Endothelial cell of umbilical vein (primary cell): ENCODE measurements at regions not wholly inside any gene's neighbourhood (a gene's known extent, or its start where the extent isn't known, plus 50 kb on each side); places are given as distances from the start of the nearest gene placed in this dataset.

Experiments
- BruUV-seq: library from RNA; stranded (reverse); fragments of 400-500 nt; replicated peaks from 2 replicates; lab custom pipeline; 2021; lab: Mats Ljungman, UMichigan
- CTCF ChIA-PET: fragments of 300-600, 350-600 bp; sonication (Branson Sonifier 250); formaldehyde crosslinking; loops from one replicate; lab custom pipeline; 2021; ENCODE audit warnings: antibody characterized with exemption, inconsistent platforms; lab: Charles Lee
- POLR2A ChIA-PET: fragments of 300-600, 350-600 bp; sonication (Branson Sonifier 250); formaldehyde crosslinking; loops from one replicate; lab custom pipeline; 2021; ENCODE audit warnings: antibody characterized with exemption, inconsistent platforms; lab: Charles Lee
- DNase-seq: peaks from one replicate; pipeline ENCODE4 v3.0.0-alpha.2; 2011; ENCODE audit warnings: low read depth, low spot score
- FAIRE-seq: peaks from 2 replicates; lab custom pipeline; 2011; peaks lifted over from hg19 to GRCh38; lab: Jason Lieb, UNC
- H2AFZ ChIP-seq: 2 replicates; pipeline ENCODE4 v1.6.0; 2012; ENCODE audit warnings: low read depth, low read length, control low read depth, inconsistent platforms
- H3K27ac ChIP-seq: 2 replicates; pipeline ENCODE4 v1.5.1; 2011; ENCODE audit warnings: low read depth, mild to moderate bottlenecking, control low read depth, low read length, moderate library complexity; ENCODE audit not compliant: insufficient read depth
- H3K27me3 ChIP-seq, 2 experiments: 2 replicates each; pipeline versions ENCODE4 v1.6.0 to v1.6.1; 2011; ENCODE audit warnings: low read length in 2 of 2, mixed read lengths in 1 of 2; ENCODE audit not compliant: control insufficient read depth in 2 of 2, insufficient read depth in 2 of 2
- H3K36me3 ChIP-seq, 2 experiments: 2 replicates in 1 of 2; 3 replicates in 1 of 2; pipeline ENCODE4 v1.5.1; 2011; ENCODE audit warnings: low read length in 2 of 2, mild to moderate bottlenecking in 1 of 2, moderate library complexity in 1 of 2; ENCODE audit not compliant: control insufficient read depth in 2 of 2, insufficient read depth in 2 of 2; ENCODE audit errors: extremely low read depth in 1 of 2
- H3K4me1 ChIP-seq: 3 replicates; pipeline ENCODE4 v1.5.1; 2011; ENCODE audit warnings: mild to moderate bottlenecking, low read length; ENCODE audit not compliant: control insufficient read depth, insufficient read depth; ENCODE audit errors: extremely low read depth
- H3K4me2 ChIP-seq: 2 replicates; pipeline ENCODE4 v1.6.1; 2011; ENCODE audit warnings: low read length, control low read depth, mixed read lengths; ENCODE audit not compliant: insufficient read depth
- H3K4me3 ChIP-seq, 3 experiments: fragments of 200-600 bp in 1 of 3; sonication (generic), shearing (Covaris generic) in 1 of 3; replicated peaks in 1 of 3; 2 replicates each; pipeline ENCODE4 v1.5.1; 2011 to 2016; ENCODE audit warnings: control low read depth in 3 of 3, low read length in 3 of 3, mild to moderate bottlenecking in 2 of 3, inconsistent platforms in 1 of 3, low read depth in 1 of 3, moderate library complexity in 1 of 3; ENCODE audit not compliant: insufficient read depth in 1 of 3
- H3K79me2 ChIP-seq: 2 replicates; pipeline ENCODE4 v1.6.0; 2012; ENCODE audit warnings: low read length, inconsistent platforms; ENCODE audit not compliant: control insufficient read depth, insufficient read depth
- H3K9ac ChIP-seq: replicated peaks from 2 replicates; pipeline ENCODE3; 2011; ENCODE audit warnings: low read length, control low read depth; ENCODE audit not compliant: insufficient read depth; ENCODE audit errors: extremely low read depth
- H3K9me1 ChIP-seq: replicated peaks from 3 replicates; pipeline ENCODE4 v1.6.0; 2011; ENCODE audit warnings: mild to moderate bottlenecking, low read length; ENCODE audit not compliant: control insufficient read depth, insufficient read depth; ENCODE audit errors: extremely low read depth
- H3K9me3 ChIP-seq: replicated peaks from 2 replicates; pipeline ENCODE4 v1.5.1; 2012; ENCODE audit warnings: low read length, inconsistent platforms; ENCODE audit not compliant: control insufficient read depth, insufficient read depth
- H4K20me1 ChIP-seq: replicated peaks from 2 replicates; pipeline ENCODE3; 2011; ENCODE audit warnings: mild to moderate bottlenecking, low read length; ENCODE audit not compliant: control insufficient read depth, insufficient read depth; ENCODE audit errors: extremely low read depth
- EZH2 ChIP-seq: IDR thresholded peaks from 2 replicates; pipeline ENCODE4 v1.6.1; 2012; ENCODE audit warnings: borderline replicate concordance, low read depth, mild to moderate bottlenecking, moderate library complexity, low read length, inconsistent platforms; ENCODE audit not compliant: severe bottlenecking
- FOS ChIP-seq: IDR thresholded peaks from 2 replicates; pipeline ENCODE4 v1.6.1; 2011; ENCODE audit warnings: mild to moderate bottlenecking, low read length, moderate library complexity, borderline replicate concordance; ENCODE audit not compliant: insufficient read depth
- GATA2 ChIP-seq: IDR thresholded peaks from 2 replicates; pipeline ENCODE4 v1.7.0; 2011; ENCODE audit warnings: low read depth, mild to moderate bottlenecking, moderate library complexity, mixed read lengths, low read length; ENCODE audit not compliant: insufficient read length, insufficient read depth
- JUN ChIP-seq: IDR thresholded peaks from 2 replicates; pipeline ENCODE4 v1.6.1; 2011; ENCODE audit warnings: borderline replicate concordance, low read depth; ENCODE audit not compliant: insufficient read length, insufficient read depth
- MYC ChIP-seq: IDR thresholded peaks from one replicate; pipeline ENCODE4 v1.6.1; 2011; ENCODE audit warnings: mild to moderate bottlenecking, low read depth, low read length
- POLR2A ChIP-seq: IDR thresholded peaks from 2 replicates; pipeline ENCODE4 v1.6.1; 2012; ENCODE audit warnings: low read depth, mild to moderate bottlenecking, control low read depth, low read length
- POLR2AphosphoS5 ChIP-seq: IDR thresholded peaks from 2 replicates; pipeline ENCODE4 v1.6.1; 2012; ENCODE audit warnings: low read depth, mild to moderate bottlenecking, control low read depth, low read length, moderate library complexity; ENCODE audit not compliant: insufficient read depth
- dilution Hi-C: fragments of 300-500 bp; cut with MboI; formaldehyde crosslinking; loops from one replicate; pipeline ENCODE4 v1.15.0; 2019; ENCODE audit warnings: low sequenced_read_pairs; ENCODE audit not compliant: extremely low pct_ligation_motif_present
- intact Hi-C: fragments of 100-400 bp; cut with micrococcal nuclease; formaldehyde crosslinking; loops from one replicate; pipeline ENCODE4 v1.10.0; 2022
- TF ChIP-seq, protein P1 (sequence below), 2 donors: IDR thresholded peaks; 1 replicate in 1 of 2; 2 replicates in 1 of 2; pipeline ENCODE4 v1.5.1; 2011; ENCODE audit warnings: low read length in 2 of 2, mild to moderate bottlenecking in 2 of 2, moderate library complexity in 2 of 2, control low read depth in 1 of 2, inconsistent platforms in 1 of 2, low read depth in 1 of 2; ENCODE audit not compliant: insufficient read depth in 1 of 2; ENCODE audit errors: extremely low read depth in 1 of 2
- TF ChIP-seq, protein P2 (sequence below): IDR thresholded peaks from 2 replicates; pipeline ENCODE4 v1.6.1; 2011; ENCODE audit not compliant: insufficient read depth, insufficient read length

DNA sequence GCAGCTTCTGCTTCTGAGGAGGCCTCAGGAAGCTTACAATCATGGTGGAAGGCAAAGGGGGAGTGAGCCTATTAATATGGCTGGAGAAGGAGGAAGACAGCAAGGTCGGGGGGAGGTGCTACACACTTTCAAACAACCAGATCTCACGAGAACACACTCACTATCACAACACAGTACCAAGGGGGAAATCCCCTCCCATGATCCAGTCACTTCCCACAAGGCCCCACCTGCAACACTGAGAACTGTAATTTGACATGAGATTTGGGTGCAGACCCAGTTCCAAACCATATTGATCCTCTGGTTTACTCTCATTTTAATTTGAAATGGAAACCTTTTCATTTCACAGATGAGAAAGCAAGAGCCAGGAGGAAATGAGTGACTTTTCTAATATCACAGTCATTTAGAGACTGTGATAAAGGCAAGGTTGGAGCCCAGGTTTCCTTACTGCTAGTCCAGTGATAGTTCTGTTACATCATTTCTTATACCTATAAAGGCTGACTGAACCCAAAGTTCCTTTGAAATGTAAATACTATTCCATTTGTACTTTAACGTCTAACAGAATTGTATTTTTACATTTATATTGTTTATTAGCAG lies 105.8 kb upstream of the GAP43 start:
- Histone ChIP-seq H3K4me2 (no peak overlapping the region), H3K9me3 (no peaks in the 10 kb centered on the region), H3K36me3 (no peaks in the 10 kb centered on the region), H3K9ac (no peak overlapping the region), H4K20me1 (no peaks in the 10 kb centered on the region), H3K4me3 (no peak overlapping the region), H3K9me1 (no peaks in the 10 kb centered on the region), H2AFZ (no peak overlapping the region), H3K27me3 (peaks cover 0 to 1% of the 10 kb centered on the region in 2 experiments), H3K27ac (no peak overlapping the region), H3K79me2 (no peaks in the 10 kb centered on the region), H3K4me1 (peaks cover 14% of the 10 kb centered on the region)
- no TSS peak for BruUV-seq
- dilution Hi-C loops, result no loop called here
- intact Hi-C loops, result loop anchor here (1.0 to 10.0 kb wide), 6 partner anchors 17 to 371 kb away; partner anchors contain the start of gene ZBTB20
- ChIA-PET CTCF (no interaction called here), POLR2A (no interaction called here)
- DNase-seq, result no peak
- no peak for TF ChIP-seq JUN
- TF ChIP-seq POLR2A, result no peak
- TF ChIP-seq GATA2, result no peak
- TF ChIP-seq EZH2, result no peak
- TF ChIP-seq, protein P1, sequence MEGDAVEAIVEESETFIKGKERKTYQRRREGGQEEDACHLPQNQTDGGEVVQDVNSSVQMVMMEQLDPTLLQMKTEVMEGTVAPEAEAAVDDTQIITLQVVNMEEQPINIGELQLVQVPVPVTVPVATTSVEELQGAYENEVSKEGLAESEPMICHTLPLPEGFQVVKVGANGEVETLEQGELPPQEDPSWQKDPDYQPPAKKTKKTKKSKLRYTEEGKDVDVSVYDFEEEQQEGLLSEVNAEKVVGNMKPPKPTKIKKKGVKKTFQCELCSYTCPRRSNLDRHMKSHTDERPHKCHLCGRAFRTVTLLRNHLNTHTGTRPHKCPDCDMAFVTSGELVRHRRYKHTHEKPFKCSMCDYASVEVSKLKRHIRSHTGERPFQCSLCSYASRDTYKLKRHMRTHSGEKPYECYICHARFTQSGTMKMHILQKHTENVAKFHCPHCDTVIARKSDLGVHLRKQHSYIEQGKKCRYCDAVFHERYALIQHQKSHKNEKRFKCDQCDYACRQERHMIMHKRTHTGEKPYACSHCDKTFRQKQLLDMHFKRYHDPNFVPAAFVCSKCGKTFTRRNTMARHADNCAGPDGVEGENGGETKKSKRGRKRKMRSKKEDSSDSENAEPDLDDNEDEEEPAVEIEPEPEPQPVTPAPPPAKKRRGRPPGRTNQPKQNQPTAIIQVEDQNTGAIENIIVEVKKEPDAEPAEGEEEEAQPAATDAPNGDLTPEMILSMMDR (IDR thresholded peaks at IDR 0.05; ENCODE audit: extremely low read depth in 1 of 2, insufficient read depth in 1 of 2, low read depth in 1 of 2, low read length in 2 of 2), result no peak
- TF ChIP-seq POLR2AphosphoS5, result no peak
- no peak for TF ChIP-seq MYC
- TF ChIP-seq, protein P2, sequence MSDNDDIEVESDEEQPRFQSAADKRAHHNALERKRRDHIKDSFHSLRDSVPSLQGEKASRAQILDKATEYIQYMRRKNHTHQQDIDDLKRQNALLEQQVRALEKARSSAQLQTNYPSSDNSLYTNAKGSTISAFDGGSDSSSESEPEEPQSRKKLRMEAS, result no peak
- no peak for TF ChIP-seq FOS
- no peak for FAIRE-seq
